ENCODE measurements at regions not wholly inside any gene's neighbourhood (a gene's known extent, or its start where the extent isn't known, plus 50 kb on each side); places are given as distances from the start of the nearest gene placed in this dataset.

- no peak for DNase-seq (ENCODE audit: low read depth)
These were observed 283.8 kb downstream of the USP25 start for GRCh38 chr21:16013570-16013969.

- DNase-seq (ENCODE audit: low read depth) = no peak
These were observed 291.1 kb downstream of the USP25 start for GRCh38 chr21:16020878-16021277.

- no peak for DNase-seq (ENCODE audit: low read depth)
These were observed 292.3 kb downstream of the USP25 start for GRCh38 chr21:16022116-16022515.

GRCh38 chr21:16022921-16023320, 293.1 kb downstream of the USP25 start:
- no peak for DNase-seq (ENCODE audit: low read depth)

- no peak for DNase-seq (ENCODE audit: low read depth)
These were observed 298.4 kb downstream of the USP25 start for GRCh38 chr21:16028142-16028541.

GRCh38 chr21:16028941-16029464, 299.2 kb downstream of the USP25 start:
- no peak for DNase-seq (ENCODE audit: low read depth)

GRCh38 chr21:16033193-16033592, 303.4 kb downstream of the USP25 start:
- DNase-seq (ENCODE audit: low read depth) = no peak

GRCh38 chr21:16034446-16035190, 304.8 kb downstream of the USP25 start:
- no peak for DNase-seq (ENCODE audit: low read depth)

- no peak for DNase-seq (ENCODE audit: low read depth)
These were observed 307.7 kb downstream of the USP25 start for GRCh38 chr21:16037421-16037955.

GRCh38 chr21:16040601-16041000, 310.8 kb downstream of the USP25 start:
- DNase-seq (ENCODE audit: low read depth) = no peak

- DNase-seq (ENCODE audit: low read depth) = no peak
These were observed 314.9 kb downstream of the USP25 start for GRCh38 chr21:16044676-16045075.

- DNase-seq (ENCODE audit: low read depth) = no peak
These were observed 317.0 kb downstream of the USP25 start for GRCh38 chr21:16046656-16047330.

- no peak for DNase-seq (ENCODE audit: low read depth)
These were observed 318.1 kb downstream of the USP25 start for GRCh38 chr21:16047904-16048303.

GRCh38 chr21:16055014-16055413, 325.2 kb downstream of the USP25 start:
- DNase-seq (ENCODE audit: low read depth) = no peak

GRCh38 chr21:16058896-16059295, 329.1 kb downstream of the USP25 start:
- DNase-seq (ENCODE audit: low read depth) = no peak

- no peak for DNase-seq (ENCODE audit: low read depth)
These were observed 330.2 kb downstream of the USP25 start for GRCh38 chr21:16059981-16060380.

GRCh38 chr21:16061194-16061593, 331.4 kb downstream of the USP25 start:
- DNase-seq (ENCODE audit: low read depth) = no peak

GRCh38 chr21:16069178-16070112, 339.7 kb downstream of the USP25 start:
- DNase-seq (ENCODE audit: low read depth) = no peak

- no peak for DNase-seq (ENCODE audit: low read depth)
These were observed 340.4 kb downstream of the USP25 start for GRCh38 chr21:16070207-16070651.

GRCh38 chr21:16071092-16071491, 341.3 kb downstream of the USP25 start:
- DNase-seq (ENCODE audit: low read depth) = no peak

- DNase-seq (ENCODE audit: low read depth) = no peak
These were observed 342.0 kb downstream of the USP25 start for GRCh38 chr21:16071761-16072160.

- no peak for DNase-seq (ENCODE audit: low read depth)
These were observed 342.4 kb downstream of the USP25 start for GRCh38 chr21:16072221-16072620.
